Loucy (cell line): ENCODE measurements at regions not wholly inside any gene's neighbourhood (a gene's known extent, or its start where the extent isn't known, plus 50 kb on each side); places are given as distances from the start of the nearest gene placed in this dataset.

Experiments
- H2AFZ ChIP-seq: fragments of 200-600 bp; sonication (generic); 2 replicates; pipeline ENCODE4 v1.6.0; 2016; ENCODE audit warnings: antibody characterized with exemption, mild to moderate bottlenecking, low read length, moderate library complexity
- H3F3A ChIP-seq: fragments of 200-600 bp; 2 replicates; pipeline ENCODE4 v1.6.0; 2016; ENCODE audit warnings: antibody characterized with exemption, low read depth, mild to moderate bottlenecking
- H3K27me3 ChIP-seq: fragments of 200-600 bp; sonication (generic); 2 replicates; pipeline ENCODE4 v1.6.1; 2014; ENCODE audit warnings: low read length, mild to moderate bottlenecking; ENCODE audit not compliant: insufficient read depth, poor library complexity, severe bottlenecking
- H3K36me3 ChIP-seq: fragments of 200-600 bp; sonication (generic); 2 replicates; pipeline ENCODE4 v1.6.1; 2016; ENCODE audit warnings: low read length; ENCODE audit not compliant: insufficient read depth
- H3K4me1 ChIP-seq: fragments of 200-600 bp; sonication (generic); 2 replicates; pipeline ENCODE4 v1.5.1; 2014; ENCODE audit warnings: low read length, mild to moderate bottlenecking; ENCODE audit not compliant: insufficient read depth, poor library complexity, severe bottlenecking
- H3K4me2 ChIP-seq: fragments of 200-600 bp; sonication (generic); 2 replicates; pipeline ENCODE4 v1.6.0; 2014; ENCODE audit warnings: antibody characterized with exemption, low read length, low read depth, mild to moderate bottlenecking; ENCODE audit not compliant: poor library complexity, severe bottlenecking
- H3K4me3 ChIP-seq: fragments of 200-600 bp; sonication (generic); 2 replicates; pipeline ENCODE4 v1.5.1; 2014; ENCODE audit warnings: low read length, mild to moderate bottlenecking, mixed read lengths; ENCODE audit not compliant: poor library complexity, severe bottlenecking
- H3K79me2 ChIP-seq: fragments of 200-600 bp; sonication (generic); 2 replicates; pipeline ENCODE4 v1.6.1; 2014; ENCODE audit warnings: low read length; ENCODE audit not compliant: insufficient read depth
- H3K9ac ChIP-seq: fragments of 200-600 bp; sonication (generic); 2 replicates; pipeline ENCODE4 v1.6.0; 2014; ENCODE audit warnings: mild to moderate bottlenecking, low read depth, low read length, moderate library complexity; ENCODE audit not compliant: poor library complexity, severe bottlenecking
- H3K9me2 ChIP-seq: fragments of 200-600 bp; sonication (generic); replicated peaks from 2 replicates; pipeline ENCODE4 v1.6.1; 2016; ENCODE audit warnings: low read depth, low read length, mixed read lengths
- H3K9me3 ChIP-seq: fragments of 200-600 bp; sonication (generic); 2 replicates; pipeline ENCODE4 v1.6.1; 2014; ENCODE audit warnings: mild to moderate bottlenecking, antibody characterized with exemption, low read length, low read depth; ENCODE audit not compliant: insufficient read depth
- H4K20me1 ChIP-seq: fragments of 200-600 bp; sonication (generic); 2 replicates; pipeline ENCODE4 v1.6.0; 2014; ENCODE audit warnings: antibody characterized with exemption, low read length, mild to moderate bottlenecking; ENCODE audit not compliant: insufficient read depth, poor library complexity, severe bottlenecking
- CTCF ChIP-seq: fragments of 200-600 bp; sonication (generic); conservative IDR thresholded peaks from 2 replicates; pipeline ENCODE4 v1.5.1; 2014; ENCODE audit warnings: mild to moderate bottlenecking, antibody characterized with exemption, low read length
- EZH2phosphoT487 ChIP-seq: fragments of 200-600 bp; IDR thresholded peaks from 2 replicates; pipeline ENCODE4 v1.6.1; 2018; ENCODE audit warnings: antibody characterized with exemption, mild to moderate bottlenecking, moderate library complexity, borderline replicate concordance

GRCh38 chr6:88365656-88366055 lies 199.5 kb upstream of the CNR1 start:
- no peaks in the 10 kb centered on the region for H3K27me3 ChIP-seq
- TF ChIP-seq CTCF: no peak
- no peak for TF ChIP-seq EZH2phosphoT487
- H3F3A ChIP-seq: no peaks in the 10 kb centered on the region

GRCh38 chr6:88365230-88365629 lies 199.1 kb upstream of the CNR1 start:
- Histone ChIP-seq H3K79me2 (no peaks in the 10 kb centered on the region), H3K36me3 (no peaks in the 10 kb centered on the region), H3K27me3 (no peaks in the 10 kb centered on the region), H4K20me1 (no peaks in the 10 kb centered on the region), H3K9me2 (no peaks in the 10 kb centered on the region), H3K9me3 (no peaks in the 10 kb centered on the region), H2AFZ (no peak overlapping the region), H3K4me1 (no peaks in the 10 kb centered on the region), H3K4me3 (no peak overlapping the region), H3F3A (no peaks in the 10 kb centered on the region), H3K4me2 (no peak overlapping the region), H3K9ac (no peak overlapping the region)
- no peak for TF ChIP-seq EZH2phosphoT487
- TF ChIP-seq CTCF: no peak

More at GRCh38 chr6:88365656-88366055, 199.5 kb upstream of the CNR1 start:
- H3K4me1 ChIP-seq: no peaks in the 10 kb centered on the region
- H3K4me2 ChIP-seq: no peak overlapping the region
- no peaks in the 10 kb centered on the region for H3K36me3 ChIP-seq
- no peaks in the 10 kb centered on the region for H4K20me1 ChIP-seq
- H3K4me3 ChIP-seq: no peak overlapping the region
- no peaks in the 10 kb centered on the region for H3K79me2 ChIP-seq
- H3K9me2 ChIP-seq: no peaks in the 10 kb centered on the region
- no peaks in the 10 kb centered on the region for H3K9me3 ChIP-seq
- no peak overlapping the region for H3K9ac ChIP-seq
- no peak overlapping the region for H2AFZ ChIP-seq

GRCh38 chr6:88361754-88362153 lies 195.6 kb upstream of the CNR1 start:
- Histone ChIP-seq H3F3A (no peaks in the 10 kb centered on the region), H2AFZ (no peak overlapping the region), H3K79me2 (no peaks in the 10 kb centered on the region), H3K9ac (no peak overlapping the region), H3K4me3 (no peak overlapping the region), H3K9me2 (no peaks in the 10 kb centered on the region), H3K4me1 (no peaks in the 10 kb centered on the region), H3K4me2 (no peak overlapping the region), H3K27me3 (no peaks in the 10 kb centered on the region), H4K20me1 (no peaks in the 10 kb centered on the region), H3K36me3 (no peaks in the 10 kb centered on the region), H3K9me3 (no peaks in the 10 kb centered on the region)
- TF ChIP-seq CTCF (no peak), EZH2phosphoT487 (no peak)
